Eye (tissue), 1 donor: ENCODE measurements at regions not wholly inside any gene's neighbourhood (a gene's known extent, or its start where the extent isn't known, plus 50 kb on each side); places are given as distances from the start of the nearest gene placed in this dataset.
A peak's percentile ranks its signal among the peaks of the same experiment; 100 is the strongest.

Experiments used
- DNase-seq: peaks from one replicate; pipeline ENCODE4 v3.0.0-alpha.2; 2015

DNA sequence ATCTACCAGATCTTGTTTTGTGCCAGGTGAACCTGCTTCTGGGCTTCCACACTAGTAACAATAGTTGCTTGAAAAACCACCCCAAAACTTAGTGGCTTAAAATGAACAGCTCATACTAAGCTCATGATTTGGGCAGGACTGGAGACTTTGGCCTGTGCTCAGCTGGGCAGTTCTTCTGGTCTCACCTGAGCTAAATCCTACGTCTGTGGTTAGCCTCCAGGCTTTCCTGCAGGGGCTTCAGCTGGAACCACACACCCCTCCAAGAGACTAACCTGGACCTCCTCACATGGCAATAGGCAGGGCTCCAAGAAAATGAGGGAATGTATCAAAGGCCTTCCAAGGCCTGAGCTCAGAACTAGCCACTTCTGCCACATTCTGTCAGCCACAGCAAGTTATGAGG, 144.1 kb downstream of the CD8B2 start:
- no peak for DNase-seq

DNA sequence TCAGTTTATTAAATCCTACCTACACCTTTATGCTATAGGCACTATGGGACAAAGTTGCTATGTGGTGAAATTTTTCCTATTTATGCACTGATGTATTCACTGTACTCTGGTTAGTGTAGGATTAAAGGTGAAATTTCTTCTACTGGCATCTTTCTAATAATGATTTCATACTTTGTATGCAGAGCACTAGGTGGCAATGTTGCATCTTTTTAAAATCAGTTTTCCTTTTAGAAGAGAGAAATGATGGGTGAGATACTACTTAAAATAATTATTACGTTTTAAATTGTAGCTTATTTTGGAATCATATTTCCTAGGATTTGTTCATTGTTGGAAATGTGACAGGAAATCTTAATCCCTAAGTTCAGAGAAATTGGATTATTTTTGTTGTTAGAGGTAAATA, 150.9 kb downstream of the CD8B2 start:
- peak; percentile 69 for DNase-seq

GRCh38 chr2:106638580-106638979, 151.4 kb downstream of the CD8B2 start:
- no peak for DNase-seq

DNA sequence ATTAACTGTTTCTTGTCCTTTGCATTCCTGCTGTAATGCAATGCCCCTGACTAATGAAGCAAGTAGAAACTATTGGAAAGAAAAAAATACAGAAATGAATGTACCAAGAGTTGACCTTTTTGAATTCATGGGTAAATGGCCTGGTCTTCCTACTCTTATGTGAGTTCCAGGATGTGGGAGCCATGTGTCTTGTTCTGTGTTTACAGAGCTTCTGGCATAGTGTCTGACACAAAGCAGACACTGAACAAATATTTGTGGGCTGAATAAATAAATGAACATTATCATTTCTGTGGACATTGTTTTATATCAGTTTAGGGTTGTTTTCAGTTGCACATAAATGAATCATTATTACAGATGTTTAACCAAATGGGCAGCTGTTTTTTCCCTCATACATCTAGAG, 155.5 kb downstream of the CD8B2 start:
- no peak for DNase-seq

GRCh38 chr2:106644623-106645022, 157.5 kb downstream of the CD8B2 start:
- no peak for DNase-seq

GRCh38 chr2:106646605-106647004, 159.4 kb downstream of the CD8B2 start:
- DNase-seq = peak; percentile 11

DNA sequence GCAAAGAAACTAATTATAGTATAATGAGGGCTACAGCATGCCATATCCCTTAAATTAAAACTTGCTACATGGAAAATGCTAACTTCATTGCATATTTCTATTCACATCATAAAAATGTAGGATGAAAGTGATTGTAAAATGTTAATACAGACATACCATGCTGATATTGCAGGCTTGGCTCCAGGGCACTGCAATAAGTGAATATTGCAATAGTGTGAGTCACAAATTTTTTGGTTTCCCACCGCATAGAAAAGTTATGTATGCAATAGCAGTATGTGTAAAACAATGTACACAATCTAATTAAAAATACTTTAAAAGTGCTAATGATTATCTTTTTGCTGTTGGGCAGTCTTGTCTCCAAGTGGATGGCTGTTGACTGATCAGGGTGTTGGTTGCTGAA, 162.1 kb downstream of the CD8B2 start:
- DNase-seq = no peak

- DNase-seq = no peak
These were observed 166.3 kb downstream of the CD8B2 start for GRCh38 chr2:106653465-106653864.

DNA sequence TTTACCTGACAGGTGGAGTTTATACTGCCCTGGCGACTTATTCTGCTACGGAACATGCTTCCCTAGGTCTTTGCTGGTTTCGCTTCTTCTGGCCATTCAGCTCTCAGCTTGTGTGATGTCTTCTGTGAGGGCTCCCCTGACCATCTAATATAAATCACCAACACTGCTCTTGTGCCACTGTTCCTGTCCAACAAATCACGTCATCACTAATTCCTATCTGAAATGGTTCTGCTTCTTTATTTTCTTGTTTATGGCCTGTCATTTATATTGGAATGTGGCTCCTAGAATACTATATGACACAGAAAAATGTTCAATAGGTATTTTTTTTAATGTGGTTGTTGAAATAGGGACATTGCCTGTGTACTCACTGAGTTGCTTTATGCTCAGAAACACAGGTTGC, 171.5 kb downstream of the CD8B2 start:
- no peak for DNase-seq

DNA sequence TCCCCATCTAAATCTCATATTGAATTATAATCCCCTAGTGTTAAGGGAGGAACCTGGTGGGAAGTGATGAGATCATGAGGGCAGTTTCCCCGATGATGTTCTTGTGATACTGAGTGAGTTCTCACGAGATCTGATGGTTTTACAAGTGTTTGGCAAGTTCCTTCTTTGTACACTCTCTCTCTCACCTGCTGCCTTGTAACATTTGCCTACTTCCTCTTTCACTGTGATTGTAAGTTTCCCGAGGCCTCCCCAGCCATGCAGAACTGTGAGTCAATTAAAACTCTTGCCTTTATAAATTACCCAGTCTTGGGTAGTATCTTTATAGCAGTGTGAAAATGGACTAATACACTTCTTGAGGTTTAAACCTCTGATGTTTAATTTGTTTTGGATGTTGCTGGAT, 177.5 kb downstream of the CD8B2 start:
- no peak for DNase-seq

DNA sequence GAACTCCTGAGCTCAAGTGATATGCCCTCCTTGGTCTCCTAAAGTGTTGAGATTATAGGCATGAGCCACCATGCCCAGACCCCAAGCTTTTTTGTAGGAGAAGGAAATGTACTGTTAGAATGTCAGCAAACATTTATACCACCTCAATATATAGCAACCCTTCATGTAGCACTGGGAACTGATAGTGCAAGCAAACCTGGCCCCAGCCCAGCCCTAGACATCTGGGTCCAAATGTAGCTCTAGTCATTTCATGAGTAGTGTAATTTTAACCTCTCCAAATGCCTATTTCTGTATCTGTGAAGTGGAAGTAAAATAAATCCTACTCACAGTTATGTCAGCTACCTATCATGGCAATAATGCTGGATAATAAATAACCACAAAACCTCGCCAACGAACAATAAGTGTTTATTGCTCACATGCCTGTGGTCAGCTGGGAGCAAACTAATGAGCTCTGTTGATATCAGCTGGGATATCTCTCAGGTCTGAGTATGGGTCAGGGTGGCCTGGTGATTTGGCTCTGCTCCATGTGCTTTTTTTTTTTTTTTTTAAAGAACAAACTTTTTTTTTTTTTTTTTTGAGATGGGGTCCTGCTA, 180.4 kb downstream of the CD8B2 start:
- DNase-seq = no peak

GRCh38 chr2:106685180-106685897, 198.2 kb downstream of the CD8B2 start:
- DNase-seq = no peak

GRCh38 chr2:106686814-106687213, 199.2 kb downstream of the ST6GAL2 start:
- DNase-seq = no peak

DNA sequence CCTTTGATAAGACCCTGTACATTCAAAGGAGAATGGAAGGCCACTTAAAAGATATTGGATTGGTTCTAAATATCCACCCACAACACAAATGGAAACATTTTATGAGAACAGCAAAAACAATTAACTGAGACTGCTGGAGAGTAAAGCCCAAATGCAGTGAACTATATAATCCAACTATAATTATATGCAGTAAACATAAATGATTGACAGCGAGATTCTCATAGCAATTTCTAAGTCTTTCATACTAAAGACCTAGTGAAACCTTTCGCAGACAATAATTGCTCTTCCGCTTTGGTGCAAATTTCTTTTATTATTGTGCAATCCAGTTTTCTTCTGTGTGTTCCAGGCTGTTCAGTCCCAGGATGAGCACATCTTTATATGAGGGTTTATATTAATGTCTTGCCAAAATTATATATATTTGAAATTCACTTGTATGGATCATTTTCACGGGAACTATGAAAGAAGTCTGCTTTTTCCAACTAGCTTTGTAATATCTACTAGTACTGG, 190.9 kb downstream of the ST6GAL2 start:
- no peak for DNase-seq

DNA sequence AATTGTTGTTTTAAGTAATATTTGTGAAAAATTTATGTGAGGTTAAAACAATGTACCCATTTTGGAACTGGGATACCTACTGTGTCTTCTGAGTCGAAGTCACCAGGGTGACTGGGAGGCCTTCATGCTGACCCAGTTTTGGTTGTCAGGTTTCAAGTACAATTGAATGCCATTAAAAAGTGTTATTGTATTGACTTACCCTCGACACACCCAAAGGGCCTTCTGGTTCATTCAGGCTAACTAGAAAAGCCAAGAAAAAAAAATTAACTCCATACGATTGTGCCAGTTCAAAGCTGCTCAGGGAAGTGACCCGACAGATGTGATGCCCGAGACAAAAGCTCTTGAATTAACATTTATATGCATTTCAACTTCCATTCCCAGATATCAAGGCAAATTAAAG, 190.0 kb downstream of the ST6GAL2 start:
- no peak for DNase-seq

DNA sequence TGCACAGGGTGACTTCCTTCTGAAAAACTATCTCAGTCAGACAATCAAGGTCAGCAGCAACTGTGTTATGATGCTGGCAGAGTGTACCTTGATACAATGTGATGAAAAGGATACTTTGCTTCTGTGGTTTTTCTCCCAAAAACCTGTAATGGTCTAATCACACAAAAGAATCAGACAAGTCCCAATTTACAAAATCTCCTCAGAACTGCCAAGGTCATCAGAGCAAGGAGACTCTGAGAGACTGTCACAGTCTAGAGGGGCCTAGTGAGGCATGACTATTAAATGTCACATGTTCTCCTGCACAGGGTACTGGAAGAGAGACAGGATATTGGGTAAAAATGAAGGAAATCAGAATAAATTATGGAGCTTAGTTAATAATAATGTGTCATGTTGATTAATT, 185.4 kb downstream of the ST6GAL2 start:
- peak; percentile 55 for DNase-seq

- peak; percentile 58 for DNase-seq
These were observed 184.6 kb downstream of the ST6GAL2 start for GRCh38 chr2:106701203-106702022.

DNA sequence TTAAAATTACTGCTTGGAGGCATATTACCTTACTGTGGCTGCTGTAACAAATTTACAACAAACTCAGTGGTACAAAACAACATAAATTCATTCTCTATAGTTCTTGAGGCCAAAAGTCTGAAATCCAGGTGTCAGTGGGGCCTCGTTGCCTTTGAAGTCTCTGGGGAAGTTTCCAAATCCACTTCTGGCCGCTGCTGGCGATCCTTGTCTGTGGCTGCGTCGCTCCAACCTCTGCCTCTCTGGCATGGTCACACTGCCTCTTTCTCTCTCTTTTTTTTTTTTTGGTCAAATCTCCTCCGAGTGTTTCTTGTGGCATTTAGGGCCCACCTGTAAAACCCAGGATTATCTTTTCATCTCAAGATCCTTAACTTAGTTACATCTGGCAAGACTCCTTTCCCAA, 182.8 kb downstream of the ST6GAL2 start:
- no peak for DNase-seq

DNA sequence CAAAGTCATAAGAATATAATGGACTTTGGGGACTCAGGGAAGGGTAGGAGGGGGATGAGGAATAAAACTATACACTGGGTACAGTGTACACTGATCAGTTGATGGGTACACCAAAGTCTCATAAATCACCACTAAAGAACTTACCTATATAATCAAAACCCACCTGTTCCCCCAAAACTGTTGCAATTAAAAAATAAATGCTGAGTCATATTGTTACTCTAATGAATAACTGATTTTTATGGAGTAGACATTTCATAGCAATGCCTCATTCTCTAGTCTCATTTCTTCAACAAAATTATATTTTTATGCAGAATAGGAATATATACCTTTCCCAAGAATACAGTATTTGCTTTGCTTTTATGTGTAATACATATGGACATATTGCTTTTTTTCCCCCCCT, 181.2 kb downstream of the ST6GAL2 start:
- DNase-seq = no peak

- no peak for DNase-seq
These were observed 180.1 kb downstream of the ST6GAL2 start for GRCh38 chr2:106705877-106706276.

DNA sequence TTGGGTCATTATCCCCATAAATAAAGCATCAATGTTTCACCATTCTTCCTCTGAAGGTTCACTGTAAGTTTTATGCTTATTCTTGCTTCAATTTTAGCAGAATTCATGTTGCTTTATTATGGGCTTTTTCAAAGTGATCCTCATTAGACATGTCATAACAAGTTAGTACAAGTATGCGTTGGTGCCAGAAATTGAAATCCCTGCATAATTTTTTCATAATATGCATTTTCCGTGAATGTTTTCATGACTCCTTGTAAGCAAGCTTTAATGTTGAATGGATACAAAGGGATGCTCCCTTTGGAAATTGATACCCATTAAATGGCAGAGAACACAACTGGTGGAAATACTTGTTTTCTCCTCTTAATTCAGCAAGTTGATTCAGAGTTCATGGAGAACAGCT, 179.7 kb downstream of the ST6GAL2 start:
- DNase-seq = no peak

GRCh38 chr2:106708209-106708608, 177.8 kb downstream of the ST6GAL2 start:
- no peak for DNase-seq

DNA sequence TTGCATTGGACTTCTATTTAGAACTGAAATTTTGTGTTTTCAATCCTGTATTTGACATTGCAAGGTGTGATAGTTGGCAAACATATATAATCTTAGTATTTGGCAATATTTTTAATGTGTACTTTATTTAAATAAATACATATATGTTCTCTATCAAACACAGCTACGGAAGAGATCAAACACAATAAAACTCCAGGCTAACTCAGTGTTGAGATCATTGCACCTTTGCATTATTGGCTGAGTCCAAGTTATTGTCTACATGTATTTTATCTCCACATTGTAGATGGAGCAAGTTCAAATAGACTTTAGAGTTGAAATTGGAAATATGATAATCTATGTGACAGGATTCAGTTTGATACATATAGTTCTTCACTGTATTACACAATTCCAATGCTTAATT, 176.7 kb downstream of the ST6GAL2 start:
- DNase-seq = no peak

GRCh38 chr2:106719222-106719621, 166.7 kb downstream of the ST6GAL2 start:
- no peak for DNase-seq
